Upper lobe of left lung (tissue), 4 donors: ENCODE measurements at regions not wholly inside any gene's neighbourhood (a gene's known extent, or its start where the extent isn't known, plus 50 kb on each side); places are given as distances from the start of the nearest gene placed in this dataset.

ENCODE experiments used
- CTCF ChIP-seq, 6 experiments: fragments of 450-650 bp in 4 of 6; fragments of 200-600 bp in 2 of 6; sonication (generic) in 2 of 6; IDR thresholded peaks; one replicate each; pipeline ENCODE4 v1.5.1; 2016 to 2019; ENCODE audit warnings: antibody characterized with exemption in 6 of 6
- POLR2AphosphoS5 ChIP-seq, 2 donors: sonication (generic); formaldehyde crosslinking; IDR thresholded peaks; one replicate each; pipeline ENCODE4 v1.5.1; 2017; ENCODE audit warnings: antibody characterized with exemption in 2 of 2

GRCh38 chr17:71464241-71464640 is 656.6 kb upstream of the SOX9 start:
- no peak for TF ChIP-seq CTCF (IDR thresholded peaks at IDR 0.05)
- TF ChIP-seq POLR2AphosphoS5 (IDR thresholded peaks at IDR 0.05): no peak
